RWPE1 (cell line): ENCODE measurements at regions not wholly inside any gene's neighbourhood (a gene's known extent, or its start where the extent isn't known, plus 50 kb on each side); places are given as distances from the start of the nearest gene placed in this dataset.

ENCODE experiments used
- CTCF ChIA-PET: fragments of 350-600 bp; sonication (Branson Sonifier 250); formaldehyde crosslinking; extraction: SDS; loops from one replicate; lab custom pipeline; 2021; lab: Yijun Ruan, JAX
- POLR2A ChIA-PET: fragments of 400-600 bp; formaldehyde crosslinking; extraction: SDS; loops from one replicate; lab custom pipeline; 2020; ENCODE audit warnings: antibody characterized with exemption; ENCODE audit not compliant: low non-redundant PET; lab: Yijun Ruan, JAX
- DNase-seq: peaks from one replicate; pipeline ENCODE4 v3.0.0; 2012; ENCODE audit warnings: low spot score
- H3K27ac ChIP-seq: fragments of 450-650 bp; 2 replicates; pipeline ENCODE4 v1.5.1; 2017
- CTCF ChIP-seq: fragments of 450-650 bp; conservative IDR thresholded peaks from 2 replicates; pipeline ENCODE4 v1.5.1; 2017; ENCODE audit warnings: low read depth, mild to moderate bottlenecking

DNA sequence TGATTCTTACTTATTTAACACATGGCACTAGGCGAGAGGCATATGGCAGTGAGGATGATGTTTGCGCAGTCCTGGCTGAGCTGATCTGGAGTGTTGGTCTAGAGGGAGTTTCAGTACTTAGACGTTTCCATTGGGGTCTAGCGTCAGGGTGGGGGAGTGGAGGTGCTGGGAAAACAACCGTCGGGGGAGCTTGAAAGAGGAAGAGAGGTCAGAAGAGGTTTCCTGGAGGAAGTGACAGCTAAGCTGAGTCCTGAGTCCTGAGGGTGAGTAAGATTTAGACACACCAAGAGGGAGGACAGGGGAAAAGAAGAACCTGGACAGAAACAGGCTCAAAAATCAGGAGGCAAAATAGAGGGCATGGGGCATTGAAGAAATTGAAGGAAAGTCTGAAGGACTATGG is 81.4 kb downstream of the ALOX5AP start:
- POLR2A ChIA-PET, result no interaction called here
- CTCF ChIA-PET, result interaction anchor here (0.7 kb wide), 3 partner anchors 49 to 409 kb away, joined by 3 read pairs; no protein-coding TSS in a partner anchor

GRCh38 chr13:30818323-30818960 is 83.1 kb downstream of the ALOX5AP start:
- TF ChIP-seq CTCF, result no peak
- POLR2A ChIA-PET, result no interaction called here
- CTCF ChIA-PET, result interaction anchor here (1.1 to 1.3 kb wide), 2 partner anchors 10 to 46 kb away, joined by 3 read pairs; no protein-coding TSS in a partner anchor
- peak; percentile 60 for DNase-seq
- peak overlapping the region; percentile 57 for H3K27ac ChIP-seq

More for the DNA sequence above, 81.4 kb downstream of the ALOX5AP start:
- TF ChIP-seq CTCF, result no peak
- H3K27ac ChIP-seq, result no peak overlapping the region
- no peak for DNase-seq

GRCh38 chr13:30819136-30819888 is 84.0 kb downstream of the ALOX5AP start:
- DNase-seq, result no peak
- ChIA-PET POLR2A (no interaction called here), CTCF (interaction anchor here (0.6 to 1.3 kb wide), 4 partner anchors 11 to 104 kb away, joined by 3 to 6 read pairs (median 3); no protein-coding TSS in a partner anchor)
- no peak overlapping the region for H3K27ac ChIP-seq
- TF ChIP-seq CTCF, result no peak

DNA sequence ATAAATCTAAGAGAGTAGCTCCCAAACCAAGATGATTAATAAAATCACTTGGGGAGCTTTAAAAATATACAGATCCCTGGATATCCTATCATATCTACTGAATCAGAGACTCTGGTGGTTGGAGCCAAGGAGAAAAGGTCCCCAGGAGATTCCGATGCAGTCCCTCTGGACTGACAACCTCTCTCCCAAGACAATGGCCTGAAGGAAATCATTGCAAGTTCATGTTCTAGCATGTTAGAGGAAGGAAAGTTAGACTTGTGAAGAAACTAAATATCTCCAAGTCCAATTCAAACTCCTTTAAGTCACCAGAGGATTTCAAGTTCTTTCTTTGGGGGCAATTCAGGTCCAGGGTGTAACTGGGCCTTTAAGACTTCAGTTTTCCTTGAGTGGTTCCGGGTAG is 84.7 kb upstream of the MEDAG start:
- CTCF ChIA-PET, result interaction anchor here (0.6 kb wide), 1 partner anchor 769 kb away, joined by 3 read pairs; no protein-coding TSS in a partner anchor
- DNase-seq, result no peak
- no peak for TF ChIP-seq CTCF
- POLR2A ChIA-PET, result no interaction called here
- H3K27ac ChIP-seq, result no peak overlapping the region

DNA sequence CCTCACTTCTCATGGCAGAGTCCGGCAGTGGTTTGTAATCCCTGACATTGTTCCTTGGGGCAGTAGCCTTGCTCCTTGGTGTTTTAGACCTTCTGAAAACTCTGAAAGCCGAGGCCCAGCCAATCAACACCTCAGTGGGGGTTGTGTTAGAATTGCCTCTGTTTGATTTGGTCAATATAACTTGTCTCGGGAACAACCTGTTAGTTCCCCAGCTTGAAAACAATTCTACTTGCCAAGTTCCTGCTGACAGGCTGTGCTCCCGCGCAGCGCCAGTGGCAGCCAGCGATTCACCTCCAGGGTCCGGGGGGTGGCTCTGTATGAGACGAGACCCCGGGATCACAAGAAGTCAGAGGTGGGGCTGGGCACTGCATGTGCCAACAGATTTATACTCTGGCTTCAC is 81.4 kb upstream of the MEDAG start:
- ChIA-PET POLR2A (no interaction called here), CTCF (no interaction called here)
- H3K27ac ChIP-seq, result no peak overlapping the region
- TF ChIP-seq CTCF, result no peak
- no peak for DNase-seq

GRCh38 chr13:30826911-30827577 is 79.0 kb upstream of the MEDAG start:
- POLR2A ChIA-PET, result no interaction called here
- DNase-seq, result no peak
- H3K27ac ChIP-seq, result no peak overlapping the region
- CTCF ChIA-PET, result no interaction called here
- no peak for TF ChIP-seq CTCF
